ENCODE measurements at regions not wholly inside any gene's neighbourhood (a gene's known extent, or its start where the extent isn't known, plus 50 kb on each side); places are given as distances from the start of the nearest gene placed in this dataset.

GRCh38 chr5:92963800-92964199 is 617.2 kb downstream of the NR2F1-AS1 start:
- TF ChIP-seq, protein P1, sequence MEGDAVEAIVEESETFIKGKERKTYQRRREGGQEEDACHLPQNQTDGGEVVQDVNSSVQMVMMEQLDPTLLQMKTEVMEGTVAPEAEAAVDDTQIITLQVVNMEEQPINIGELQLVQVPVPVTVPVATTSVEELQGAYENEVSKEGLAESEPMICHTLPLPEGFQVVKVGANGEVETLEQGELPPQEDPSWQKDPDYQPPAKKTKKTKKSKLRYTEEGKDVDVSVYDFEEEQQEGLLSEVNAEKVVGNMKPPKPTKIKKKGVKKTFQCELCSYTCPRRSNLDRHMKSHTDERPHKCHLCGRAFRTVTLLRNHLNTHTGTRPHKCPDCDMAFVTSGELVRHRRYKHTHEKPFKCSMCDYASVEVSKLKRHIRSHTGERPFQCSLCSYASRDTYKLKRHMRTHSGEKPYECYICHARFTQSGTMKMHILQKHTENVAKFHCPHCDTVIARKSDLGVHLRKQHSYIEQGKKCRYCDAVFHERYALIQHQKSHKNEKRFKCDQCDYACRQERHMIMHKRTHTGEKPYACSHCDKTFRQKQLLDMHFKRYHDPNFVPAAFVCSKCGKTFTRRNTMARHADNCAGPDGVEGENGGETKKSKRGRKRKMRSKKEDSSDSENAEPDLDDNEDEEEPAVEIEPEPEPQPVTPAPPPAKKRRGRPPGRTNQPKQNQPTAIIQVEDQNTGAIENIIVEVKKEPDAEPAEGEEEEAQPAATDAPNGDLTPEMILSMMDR (conservative IDR thresholded peaks at IDR 0.05; ENCODE audit: low read length): no peak
- no peak for TF ChIP-seq EZH2phosphoT487 (IDR thresholded peaks at IDR 0.05; ENCODE audit: borderline replicate concordance, low read depth, low read length)

All from OCI-LY7 (cell line).